SH-SY5Y (cell line): ENCODE measurements at regions not wholly inside any gene's neighbourhood (a gene's known extent, or its start where the extent isn't known, plus 50 kb on each side); places are given as distances from the start of the nearest gene placed in this dataset.

Experiments
- GATA2 ChIP-seq: IDR thresholded peaks from 2 replicates; pipeline ENCODE4 v1.6.1; 2011; ENCODE audit warnings: mild to moderate bottlenecking, low read depth, low read length
- GATA3 ChIP-seq: IDR thresholded peaks from 2 replicates; pipeline ENCODE4 v1.6.1; 2011; ENCODE audit warnings: low read depth, mild to moderate bottlenecking, low read length, moderate library complexity

- TF ChIP-seq GATA2, result no peak
- no peak for TF ChIP-seq GATA3
These were observed 505.5 kb downstream of the PRIM2 start for GRCh38 chr6:57822896-57823358.
